GM23338 (cell line): ENCODE measurements at regions not wholly inside any gene's neighbourhood (a gene's known extent, or its start where the extent isn't known, plus 50 kb on each side); places are given as distances from the start of the nearest gene placed in this dataset.

Experiments used
- ATAC-seq: fragments of 200-7000 bp; cut with Tn5 transposase; 3 replicates; pipeline ENCODE4 v1.9.1; 2020
- DNase-seq: peaks from one replicate; pipeline ENCODE4 v3.0.0-alpha.2; 2015; ENCODE audit warnings: low spot score
- H2AFZ ChIP-seq: fragments of 200-600 bp; sonication (generic); 2 replicates; pipeline ENCODE4 v1.8.0; 2016; ENCODE audit warnings: antibody characterized with exemption, mild to moderate bottlenecking, moderate library complexity
- H3F3A ChIP-seq: fragments of 200-600 bp; sonication (generic); replicated peaks from 2 replicates; pipeline ENCODE4 v1.8.0; 2017; ENCODE audit warnings: antibody characterized with exemption, mixed run types, low read depth
- H3K27ac ChIP-seq: fragments of 200-600 bp; sonication (generic); 2 replicates; pipeline ENCODE4 v1.6.1; 2016; ENCODE audit warnings: low read depth
- H3K27me3 ChIP-seq: fragments of 200-600 bp; sonication (generic); 2 replicates; pipeline ENCODE4 v1.8.0; 2016; ENCODE audit warnings: mild to moderate bottlenecking, mixed run types, moderate library complexity; ENCODE audit not compliant: insufficient read depth
- H3K36me3 ChIP-seq: fragments of 200-600 bp; sonication (generic); 2 replicates; pipeline ENCODE4 v1.8.0; 2016; ENCODE audit warnings: mild to moderate bottlenecking; ENCODE audit not compliant: insufficient read depth
- H3K4me1 ChIP-seq: fragments of 200-600 bp; sonication (generic); 2 replicates; pipeline ENCODE4 v1.8.0; 2016; ENCODE audit warnings: mild to moderate bottlenecking, moderate library complexity; ENCODE audit not compliant: insufficient read depth
- H3K4me2 ChIP-seq: fragments of 200-600 bp; sonication (generic); 2 replicates; pipeline ENCODE4 v1.7.1; 2017; ENCODE audit warnings: mixed run types
- H3K4me3 ChIP-seq: fragments of 200-600 bp; sonication (generic); 2 replicates; pipeline ENCODE4 v1.6.1; 2016; ENCODE audit warnings: mixed run types
- H3K79me2 ChIP-seq: fragments of 200-600 bp; sonication (generic); replicated peaks from 2 replicates; pipeline ENCODE4 v1.8.0; 2017; ENCODE audit warnings: mild to moderate bottlenecking; ENCODE audit not compliant: insufficient read depth
- H3K9me2 ChIP-seq: fragments of 200-600 bp; sonication (generic); 2 replicates; pipeline ENCODE4 v1.8.0; 2017; ENCODE audit not compliant: insufficient read depth
- H4K20me1 ChIP-seq: fragments of 200-600 bp; sonication (generic); replicated peaks from 2 replicates; pipeline ENCODE4 v1.8.0; 2017; ENCODE audit warnings: mild to moderate bottlenecking; ENCODE audit not compliant: insufficient read depth
- H3K27ac Mint-ChIP-seq: 2 replicates; pipeline ENCODE4 v1.8.0; 2020; ENCODE audit warnings: inconsistent platforms, mild to moderate bottlenecking, moderate library complexity, mixed read lengths
- H3K27me3 Mint-ChIP-seq: 3 replicates; pipeline ENCODE4 v1.8.0; 2022; ENCODE audit warnings: low read depth, mild to moderate bottlenecking, moderate library complexity, mixed read lengths, inconsistent platforms; ENCODE audit not compliant: insufficient read depth, poor library complexity
- H3K36me3 Mint-ChIP-seq: 3 replicates; pipeline ENCODE4 v1.8.0; 2021; ENCODE audit warnings: low read depth, mild to moderate bottlenecking, inconsistent platforms, moderate library complexity, mixed read lengths
- H3K4me1 Mint-ChIP-seq: 3 replicates; pipeline ENCODE4 v1.8.0; 2020; ENCODE audit warnings: mild to moderate bottlenecking, inconsistent platforms, mixed read lengths
- H3K4me3 Mint-ChIP-seq: 3 replicates; pipeline ENCODE4 v1.8.0; 2021; ENCODE audit warnings: moderate library complexity, mild to moderate bottlenecking, inconsistent platforms, mixed read lengths
- H3K9me3 Mint-ChIP-seq: 3 replicates; pipeline ENCODE4 v1.8.0; 2020; ENCODE audit warnings: moderate library complexity, mild to moderate bottlenecking, inconsistent platforms, mixed read lengths
- CTCF ChIP-seq, 2 experiments: fragments of 200-600 bp in 1 of 2; sonication (generic) in 1 of 2; conservative IDR thresholded peaks; 2 replicates each; pipeline versions ENCODE4 v1.5.1 to v1.6.1; 2016 to 2017; ENCODE audit warnings: antibody characterized with exemption in 2 of 2, low read depth in 2 of 2, mild to moderate bottlenecking in 2 of 2, moderate library complexity in 1 of 2
- EZH2 ChIP-seq: fragments of 200-600 bp; sonication (generic); IDR thresholded peaks from one replicate; pipeline ENCODE4 v1.8.0; 2017; ENCODE audit warnings: antibody characterized with exemption, mild to moderate bottlenecking, low read depth; ENCODE audit not compliant: unreplicated experiment
- EZH2phosphoT487 ChIP-seq: fragments of 200-600 bp; sonication (generic); IDR thresholded peaks from one replicate; pipeline ENCODE4 v1.8.1; 2018; ENCODE audit warnings: antibody characterized with exemption; ENCODE audit not compliant: unreplicated experiment
- JUNB ChIP-seq: IDR thresholded peaks from one replicate; pipeline ENCODE4 v1.6.1; 2016; ENCODE audit warnings: antibody characterized with exemption; ENCODE audit not compliant: unreplicated experiment
- POLR2AphosphoS5 ChIP-seq: IDR thresholded peaks from 2 replicates; pipeline ENCODE4 v1.6.1; 2016; ENCODE audit warnings: antibody characterized with exemption, low read depth
- STAT1 ChIP-seq: IDR thresholded peaks from one replicate; pipeline ENCODE4 v1.6.1; 2016; ENCODE audit warnings: antibody characterized with exemption; ENCODE audit not compliant: unreplicated experiment
- ZNF114 ChIP-seq: fragments of 250-450 bp; sonication (Bioruptor Pico); IDR thresholded peaks from 2 replicates; pipeline ENCODE4 v1.5.0; 2020; ENCODE audit warnings: mild to moderate bottlenecking, moderate library complexity
- ZNF331 ChIP-seq: fragments of 250-450 bp; sonication (Bioruptor Pico); IDR thresholded peaks from 2 replicates; pipeline ENCODE4 v1.5.0; 2020; ENCODE audit warnings: low read depth, mild to moderate bottlenecking, moderate library complexity
- TF ChIP-seq, protein P1 (sequence below): IDR thresholded peaks from 2 replicates; pipeline ENCODE4 v1.6.1; 2016; ENCODE audit warnings: antibody characterized with exemption
- TF ChIP-seq, protein P2 (sequence below): IDR thresholded peaks from one replicate; pipeline ENCODE4 v1.6.1; 2018; ENCODE audit warnings: antibody characterized with exemption; ENCODE audit not compliant: unreplicated experiment

DNA sequence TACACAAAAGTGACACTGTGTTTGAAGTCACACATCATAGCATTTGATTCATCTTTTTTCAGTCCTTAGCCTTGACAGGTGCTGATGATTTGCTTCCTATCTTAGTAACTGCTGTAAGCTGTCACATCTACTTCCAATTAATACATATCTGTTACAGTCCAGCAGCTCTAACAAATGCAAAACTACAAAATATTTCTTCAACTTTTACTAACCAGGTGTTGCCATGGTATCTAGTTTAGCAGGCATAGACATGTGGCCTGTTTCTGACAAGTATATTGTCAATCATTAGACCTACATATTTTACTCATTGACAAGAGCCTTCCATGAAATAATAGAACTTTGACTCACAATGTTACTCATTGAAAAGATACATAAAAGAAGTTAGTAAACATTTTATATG lies 1159.7 kb downstream of the GRIK2 start:
- Histone ChIP-seq H3K79me2 (no peaks in the 10 kb centered on the region), H3K4me1 (no peaks in the 10 kb centered on the region), H3K36me3 (no peaks in the 10 kb centered on the region), H2AFZ (no peak overlapping the region), H3F3A (no peaks in the 10 kb centered on the region), H3K4me3 (no peak overlapping the region), H3K4me2 (no peak overlapping the region), H3K27ac (no peak overlapping the region), H4K20me1 (no peaks in the 10 kb centered on the region), H3K27me3 (no peaks in the 10 kb centered on the region), H3K9me2 (no peaks in the 10 kb centered on the region)
- no peak for DNase-seq
- Mint-ChIP-seq H3K4me3 (no peak overlapping the region), H3K4me1 (no peaks in the 10 kb centered on the region), H3K9me3 (peaks cover 3% of the 10 kb centered on the region; the same call in 1 of the 3 replicates), H3K27me3 (peaks cover 1% of the 10 kb centered on the region), H3K27ac (no peak overlapping the region), H3K36me3 (no peaks in the 10 kb centered on the region)
- TF ChIP-seq EZH2, result no peak
- no peak for TF ChIP-seq ZNF114 (CRISPR knock-in tag)
- TF ChIP-seq, protein P1, sequence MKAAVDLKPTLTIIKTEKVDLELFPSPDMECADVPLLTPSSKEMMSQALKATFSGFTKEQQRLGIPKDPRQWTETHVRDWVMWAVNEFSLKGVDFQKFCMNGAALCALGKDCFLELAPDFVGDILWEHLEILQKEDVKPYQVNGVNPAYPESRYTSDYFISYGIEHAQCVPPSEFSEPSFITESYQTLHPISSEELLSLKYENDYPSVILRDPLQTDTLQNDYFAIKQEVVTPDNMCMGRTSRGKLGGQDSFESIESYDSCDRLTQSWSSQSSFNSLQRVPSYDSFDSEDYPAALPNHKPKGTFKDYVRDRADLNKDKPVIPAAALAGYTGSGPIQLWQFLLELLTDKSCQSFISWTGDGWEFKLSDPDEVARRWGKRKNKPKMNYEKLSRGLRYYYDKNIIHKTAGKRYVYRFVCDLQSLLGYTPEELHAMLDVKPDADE, result no peak
- TF ChIP-seq JUNB, result no peak
- no peak for TF ChIP-seq CTCF (conservative IDR thresholded peaks at IDR 0.05; ENCODE audit: low read depth in 2 of 2)
- no peak for TF ChIP-seq POLR2AphosphoS5
- TF ChIP-seq ZNF331 (CRISPR knock-in tag), result no peak
- TF ChIP-seq EZH2phosphoT487, result no peak
- no peak for ATAC-seq

- H3K4me3 ChIP-seq, result no peak overlapping the region
- H3F3A ChIP-seq, result no peaks in the 10 kb centered on the region
- Mint-ChIP-seq H3K36me3 (no peaks in the 10 kb centered on the region; the same call in 2 of the 3 replicates), H3K4me3 (no peak overlapping the region), H3K27ac (no peak overlapping the region), H3K4me1 (no peaks in the 10 kb centered on the region), H3K9me3 (peaks cover 3% of the 10 kb centered on the region; the same call in 1 of the 3 replicates), H3K27me3 (no peaks in the 10 kb centered on the region)
- no peak for DNase-seq
- no peaks in the 10 kb centered on the region for H3K36me3 ChIP-seq
- H3K4me2 ChIP-seq, result no peak overlapping the region
- no peaks in the 10 kb centered on the region for H3K79me2 ChIP-seq
- ATAC-seq, result no peak
- no peaks in the 10 kb centered on the region for H4K20me1 ChIP-seq
- H2AFZ ChIP-seq, result peak overlapping the region; percentile 53; the same call in 1 of the 2 replicates
- H3K27ac ChIP-seq, result no peak overlapping the region
- H3K27me3 ChIP-seq, result no peaks in the 10 kb centered on the region
- H3K4me1 ChIP-seq, result no peaks in the 10 kb centered on the region
- H3K9me2 ChIP-seq, result 0 out of 2 replicates have a peak, but pooled peaks cover 8% of the 10 kb centered on the region
- TF ChIP-seq ZNF114 (CRISPR knock-in tag) (no peak), JUNB (no peak), EZH2phosphoT487 (no peak), STAT1 (no peak), EZH2 (no peak)
- TF ChIP-seq, protein P2, sequence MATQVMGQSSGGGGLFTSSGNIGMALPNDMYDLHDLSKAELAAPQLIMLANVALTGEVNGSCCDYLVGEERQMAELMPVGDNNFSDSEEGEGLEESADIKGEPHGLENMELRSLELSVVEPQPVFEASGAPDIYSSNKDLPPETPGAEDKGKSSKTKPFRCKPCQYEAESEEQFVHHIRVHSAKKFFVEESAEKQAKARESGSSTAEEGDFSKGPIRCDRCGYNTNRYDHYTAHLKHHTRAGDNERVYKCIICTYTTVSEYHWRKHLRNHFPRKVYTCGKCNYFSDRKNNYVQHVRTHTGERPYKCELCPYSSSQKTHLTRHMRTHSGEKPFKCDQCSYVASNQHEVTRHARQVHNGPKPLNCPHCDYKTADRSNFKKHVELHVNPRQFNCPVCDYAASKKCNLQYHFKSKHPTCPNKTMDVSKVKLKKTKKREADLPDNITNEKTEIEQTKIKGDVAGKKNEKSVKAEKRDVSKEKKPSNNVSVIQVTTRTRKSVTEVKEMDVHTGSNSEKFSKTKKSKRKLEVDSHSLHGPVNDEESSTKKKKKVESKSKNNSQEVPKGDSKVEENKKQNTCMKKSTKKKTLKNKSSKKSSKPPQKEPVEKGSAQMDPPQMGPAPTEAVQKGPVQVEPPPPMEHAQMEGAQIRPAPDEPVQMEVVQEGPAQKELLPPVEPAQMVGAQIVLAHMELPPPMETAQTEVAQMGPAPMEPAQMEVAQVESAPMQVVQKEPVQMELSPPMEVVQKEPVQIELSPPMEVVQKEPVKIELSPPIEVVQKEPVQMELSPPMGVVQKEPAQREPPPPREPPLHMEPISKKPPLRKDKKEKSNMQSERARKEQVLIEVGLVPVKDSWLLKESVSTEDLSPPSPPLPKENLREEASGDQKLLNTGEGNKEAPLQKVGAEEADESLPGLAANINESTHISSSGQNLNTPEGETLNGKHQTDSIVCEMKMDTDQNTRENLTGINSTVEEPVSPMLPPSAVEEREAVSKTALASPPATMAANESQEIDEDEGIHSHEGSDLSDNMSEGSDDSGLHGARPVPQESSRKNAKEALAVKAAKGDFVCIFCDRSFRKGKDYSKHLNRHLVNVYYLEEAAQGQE, result no peak
- TF ChIP-seq, protein P1, result no peak
Observed at GRCh38 chr6:102549221-102549874, 1155.8 kb downstream of the GRIK2 start.
